ENCODE measurements at regions not wholly inside any gene's neighbourhood (a gene's known extent, or its start where the extent isn't known, plus 50 kb on each side); places are given as distances from the start of the nearest gene placed in this dataset.
"Not testable (repeated sequence)": the region's sequence is repeated elsewhere in the genome, so short reads cannot be mapped to it uniquely, and the experiment has no call there.

GRCh38 chr6:121020656-121021055 is 313.6 kb downstream of the TBC1D32 start:
- no peak for DNase-seq

GRCh38 chr6:121008553-121008952 is 325.7 kb downstream of the TBC1D32 start:
- no peak for DNase-seq

GRCh38 chr6:121006024-121006423 is 328.3 kb downstream of the TBC1D32 start:
- no peak for DNase-seq

GRCh38 chr6:121000381-121000780 is 333.9 kb downstream of the TBC1D32 start:
- DNase-seq = no peak

GRCh38 chr6:120996340-120996739 is 337.9 kb downstream of the TBC1D32 start:
- DNase-seq = no peak

GRCh38 chr6:120994573-120994967 is 339.7 kb downstream of the TBC1D32 start:
- no peak for DNase-seq

GRCh38 chr6:120993929-120994572 is 340.2 kb downstream of the TBC1D32 start:
- no peak for DNase-seq

- DNase-seq = no peak
These were observed 342.0 kb downstream of the TBC1D32 start for GRCh38 chr6:120992257-120992656.

GRCh38 chr6:120990866-120991265 is 343.4 kb downstream of the TBC1D32 start:
- DNase-seq = no peak

- DNase-seq = no peak
These were observed 352.4 kb downstream of the TBC1D32 start for GRCh38 chr6:120981835-120982234.

GRCh38 chr6:120966321-120966720 is 368.0 kb downstream of the TBC1D32 start:
- no peak for DNase-seq

GRCh38 chr6:120965814-120966213 is 368.5 kb downstream of the TBC1D32 start:
- no peak for DNase-seq

GRCh38 chr6:120960761-120961160 is 373.5 kb downstream of the TBC1D32 start:
- DNase-seq = no peak

GRCh38 chr6:120954111-120954510 is 380.2 kb downstream of the TBC1D32 start:
- DNase-seq = no peak

- no peak for DNase-seq
These were observed 383.0 kb downstream of the TBC1D32 start for GRCh38 chr6:120951258-120951657.

- no peak for DNase-seq
These were observed 387.2 kb downstream of the TBC1D32 start for GRCh38 chr6:120947111-120947510.

GRCh38 chr6:120945905-120946594 is 388.2 kb downstream of the TBC1D32 start:
- DNase-seq = no peak

- DNase-seq = no peak
These were observed 395.3 kb downstream of the TBC1D32 start for GRCh38 chr6:120938876-120939472.

- DNase-seq = no peak
These were observed 396.0 kb downstream of the TBC1D32 start for GRCh38 chr6:120938164-120938875.

- DNase-seq = no peak
These were observed 398.4 kb downstream of the TBC1D32 start for GRCh38 chr6:120935908-120936307.

GRCh38 chr6:120935016-120935415 is 399.3 kb downstream of the TBC1D32 start:
- no peak for DNase-seq

GRCh38 chr6:120931520-120932180 is 402.6 kb downstream of the TBC1D32 start:
- not testable (repeated sequence) for DNase-seq

GRCh38 chr6:120930500-120930899 is 403.8 kb downstream of the TBC1D32 start:
- not testable (repeated sequence) for DNase-seq

All from activated CD4-positive, CD25-positive, alpha-beta regulatory T cell (primary cell).